Stimulated activated memory B cell treated with anti-CD40 and anti-IgM and Interleukin-4, amounts not matched to agents 10 μg/mL and 1 μg/mL and 100 μg/mL, for 72 hours (primary cell): ENCODE measurements at regions not wholly inside any gene's neighbourhood (a gene's known extent, or its start where the extent isn't known, plus 50 kb on each side); places are given as distances from the start of the nearest gene placed in this dataset.
A peak's percentile ranks its signal among the peaks of the same experiment; 100 is the strongest.

Source experiments
- ATAC-seq: fragments of 150-1000 bp; cut with Tn5 transposase; 2 replicates; pipeline ENCODE4 v1.10.0; 2021
- H3K27ac Mint-ChIP-seq: one replicate; pipeline ENCODE4 v1.8.0; 2022; ENCODE audit warnings: mild to moderate bottlenecking, mixed read lengths
- H3K27me3 Mint-ChIP-seq: one replicate; pipeline ENCODE4 v1.8.0; 2022; ENCODE audit warnings: mixed read lengths
- H3K36me3 Mint-ChIP-seq: one replicate; pipeline ENCODE4 v1.8.0; 2022; ENCODE audit warnings: mixed read lengths
- H3K4me1 Mint-ChIP-seq: one replicate; pipeline ENCODE4 v1.8.0; 2022; ENCODE audit warnings: mixed read lengths
- H3K4me3 Mint-ChIP-seq: one replicate; pipeline ENCODE4 v1.8.0; 2022; ENCODE audit warnings: mild to moderate bottlenecking, moderate library complexity, mixed read lengths
- H3K9me3 Mint-ChIP-seq: one replicate; pipeline ENCODE4 v1.8.0; 2022; ENCODE audit warnings: mixed read lengths

DNA sequence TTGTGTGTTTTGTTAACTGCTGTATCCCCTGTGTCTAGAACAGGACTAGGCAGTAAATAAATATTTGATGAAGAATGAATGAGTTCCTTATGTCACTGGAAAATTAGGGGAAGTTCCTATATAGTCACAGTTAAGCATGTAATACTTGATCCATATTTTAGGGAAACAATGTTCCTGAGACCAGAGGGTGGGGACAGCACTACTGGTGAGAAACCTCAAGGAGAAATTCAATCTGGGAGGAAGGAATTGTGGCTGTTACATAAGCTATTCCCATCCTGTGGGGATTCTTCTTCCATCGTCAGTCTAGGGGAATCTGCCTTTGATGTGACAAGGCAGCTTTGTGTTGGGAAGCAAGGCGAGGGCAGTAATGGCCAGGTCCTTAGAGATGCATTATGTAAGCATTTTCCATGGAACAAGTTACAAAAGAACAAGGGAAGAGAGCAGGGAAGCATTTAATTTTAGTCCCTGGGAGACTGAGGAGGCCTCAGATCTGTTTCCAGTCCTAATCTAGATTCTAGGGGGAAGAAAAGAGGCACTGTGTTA lies 219.3 kb upstream of the TTC14 start:
- H3K36me3 Mint-ChIP-seq: no peaks in the 10 kb centered on the region
- H3K27ac Mint-ChIP-seq: no peak overlapping the region
- ATAC-seq: no peak
- no peaks in the 10 kb centered on the region for H3K4me1 Mint-ChIP-seq
- no peaks in the 10 kb centered on the region for H3K9me3 Mint-ChIP-seq
- no peaks in the 10 kb centered on the region for H3K27me3 Mint-ChIP-seq
- H3K4me3 Mint-ChIP-seq: no peak overlapping the region

DNA sequence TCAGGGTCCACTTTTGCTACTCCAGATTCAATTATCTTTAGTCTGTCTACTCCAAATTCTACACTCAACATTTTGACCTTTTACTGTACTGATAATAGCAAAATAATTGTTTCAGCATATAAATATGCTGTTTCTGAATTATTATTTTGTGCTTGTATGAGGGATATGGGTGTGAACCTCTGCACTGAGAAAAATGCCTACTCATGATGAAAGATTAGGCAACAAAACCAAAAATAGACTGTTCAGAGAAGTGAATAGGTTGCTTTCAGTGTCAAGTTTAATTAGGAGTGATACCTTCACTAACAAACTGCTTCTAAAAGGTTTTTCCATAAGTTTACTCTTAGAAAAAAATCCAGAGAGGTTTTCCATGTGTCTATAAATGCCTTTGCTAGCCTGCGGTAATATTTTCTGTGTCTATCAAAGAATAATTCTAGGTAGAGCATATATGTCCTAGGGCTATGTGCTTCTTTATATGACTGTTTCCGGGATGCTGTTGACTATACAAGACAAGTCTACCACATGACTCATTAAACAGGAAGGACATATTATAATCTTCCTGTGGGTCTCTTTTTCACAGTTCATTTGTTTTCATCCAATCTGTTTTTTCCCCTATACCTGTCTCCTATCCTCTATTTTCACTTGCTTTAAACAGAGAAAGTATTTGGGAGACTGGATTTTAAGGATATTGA lies 218.5 kb upstream of the TTC14 start:
- Mint-ChIP-seq H3K27ac (no peak overlapping the region), H3K9me3 (no peaks in the 10 kb centered on the region), H3K4me3 (no peak overlapping the region), H3K4me1 (no peaks in the 10 kb centered on the region), H3K27me3 (no peaks in the 10 kb centered on the region), H3K36me3 (no peaks in the 10 kb centered on the region)
- no peak for ATAC-seq

DNA sequence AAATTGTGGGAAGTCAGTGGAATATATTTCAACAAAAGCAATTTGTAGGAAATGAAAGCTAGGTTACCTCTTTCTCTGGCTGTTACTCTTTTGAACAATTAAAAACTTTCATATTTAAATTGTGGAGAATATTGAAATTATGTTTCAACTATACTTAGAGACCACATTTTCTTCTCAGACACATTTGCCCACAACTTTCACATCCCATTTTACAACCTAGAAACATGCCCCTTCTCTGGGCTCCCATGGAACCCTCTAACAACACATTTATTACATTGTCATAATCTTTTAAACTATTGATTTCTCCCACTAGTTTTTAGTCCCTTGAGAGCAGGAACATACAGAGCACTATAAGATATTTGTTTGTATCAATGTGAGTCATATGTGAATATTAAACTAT lies 211.7 kb upstream of the TTC14 start:
- Mint-ChIP-seq H3K27ac (no peak overlapping the region), H3K36me3 (no peaks in the 10 kb centered on the region)

DNA sequence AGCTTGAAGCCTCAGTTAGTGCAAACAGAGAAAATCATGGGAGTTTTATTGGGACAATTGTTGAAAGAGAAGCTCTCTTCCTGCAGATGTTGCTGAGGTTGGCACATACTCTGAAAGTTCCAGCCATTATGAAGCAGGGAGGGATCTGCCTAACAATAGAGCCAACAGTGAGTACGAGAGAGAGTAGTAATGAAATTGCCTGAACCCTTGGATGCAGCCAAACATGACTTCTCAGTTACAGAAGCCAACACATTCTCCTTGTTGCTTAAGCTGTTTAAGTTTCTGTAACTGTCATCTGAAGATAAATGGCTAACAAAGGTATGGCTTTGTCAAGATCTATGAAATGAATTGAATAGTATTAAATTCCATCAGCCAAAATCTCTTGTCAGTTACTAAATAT lies 211.0 kb upstream of the TTC14 start:
- Mint-ChIP-seq H3K4me1 (no peaks in the 10 kb centered on the region), H3K9me3 (no peaks in the 10 kb centered on the region), H3K27me3 (no peaks in the 10 kb centered on the region), H3K27ac (no peak overlapping the region), H3K36me3 (no peaks in the 10 kb centered on the region), H3K4me3 (no peak overlapping the region)
- ATAC-seq: no peak

More for the DNA sequence above, 211.7 kb upstream of the TTC14 start:
- H3K9me3 Mint-ChIP-seq: no peaks in the 10 kb centered on the region
- H3K4me3 Mint-ChIP-seq: no peak overlapping the region
- no peaks in the 10 kb centered on the region for H3K27me3 Mint-ChIP-seq
- H3K4me1 Mint-ChIP-seq: no peaks in the 10 kb centered on the region
- no peak for ATAC-seq

DNA sequence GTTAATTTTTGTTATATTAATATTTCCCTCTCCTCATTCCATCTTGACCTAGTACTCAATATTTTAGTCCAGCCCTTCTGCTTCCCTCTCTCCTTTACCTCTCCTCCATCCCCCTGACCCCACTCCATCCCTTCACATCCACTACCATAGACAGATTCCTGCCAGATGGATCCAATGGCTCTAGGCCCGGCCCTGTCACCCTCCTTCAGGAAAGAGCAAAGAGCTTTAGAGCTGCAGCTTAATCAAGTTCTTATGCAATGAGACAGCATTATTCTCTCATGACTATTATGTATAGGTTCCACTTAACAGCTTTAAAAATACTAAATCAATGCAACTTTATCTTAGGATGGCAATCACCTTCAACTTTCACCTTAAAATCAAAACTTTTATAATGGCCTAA lies 200.7 kb upstream of the TTC14 start:
- no peaks in the 10 kb centered on the region for H3K4me1 Mint-ChIP-seq
- no peak overlapping the region for H3K27ac Mint-ChIP-seq
- H3K4me3 Mint-ChIP-seq: no peak overlapping the region
- ATAC-seq: no peak
- H3K9me3 Mint-ChIP-seq: no peaks in the 10 kb centered on the region
- no peaks in the 10 kb centered on the region for H3K36me3 Mint-ChIP-seq
- H3K27me3 Mint-ChIP-seq: no peaks in the 10 kb centered on the region

DNA sequence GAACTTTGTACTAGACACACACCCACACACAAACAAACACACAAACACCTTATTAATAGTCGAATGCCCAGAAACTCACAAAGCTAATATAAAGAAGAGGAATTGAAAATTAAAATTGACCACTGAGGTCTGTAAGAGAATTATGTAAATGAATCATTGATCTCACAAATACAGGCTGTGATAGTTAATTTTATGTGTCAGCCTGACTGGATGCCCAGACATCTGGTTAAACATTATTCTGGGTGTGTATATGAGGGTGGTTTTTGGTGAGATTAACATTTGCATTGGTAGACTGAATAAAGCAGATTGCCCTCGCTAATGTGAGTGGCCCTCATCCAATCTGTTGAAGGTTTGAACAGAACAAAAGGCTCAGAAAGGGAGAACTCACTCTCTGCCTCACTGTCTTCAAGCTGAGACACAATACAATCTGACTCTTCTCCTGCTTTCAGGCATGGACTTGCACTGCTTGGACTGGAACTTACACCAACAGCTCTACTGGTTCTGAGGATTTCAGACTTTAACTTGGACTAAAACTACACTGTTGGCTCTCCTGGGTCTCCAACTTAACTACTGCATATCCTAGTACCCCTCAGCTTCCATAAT lies 199.4 kb upstream of the TTC14 start:
- no peaks in the 10 kb centered on the region for H3K36me3 Mint-ChIP-seq
- H3K4me3 Mint-ChIP-seq: no peak overlapping the region
- ATAC-seq: peak; percentile 9
- H3K27ac Mint-ChIP-seq: no peak overlapping the region
- no peaks in the 10 kb centered on the region for H3K9me3 Mint-ChIP-seq
- no peaks in the 10 kb centered on the region for H3K27me3 Mint-ChIP-seq
- H3K4me1 Mint-ChIP-seq: no peaks in the 10 kb centered on the region

DNA sequence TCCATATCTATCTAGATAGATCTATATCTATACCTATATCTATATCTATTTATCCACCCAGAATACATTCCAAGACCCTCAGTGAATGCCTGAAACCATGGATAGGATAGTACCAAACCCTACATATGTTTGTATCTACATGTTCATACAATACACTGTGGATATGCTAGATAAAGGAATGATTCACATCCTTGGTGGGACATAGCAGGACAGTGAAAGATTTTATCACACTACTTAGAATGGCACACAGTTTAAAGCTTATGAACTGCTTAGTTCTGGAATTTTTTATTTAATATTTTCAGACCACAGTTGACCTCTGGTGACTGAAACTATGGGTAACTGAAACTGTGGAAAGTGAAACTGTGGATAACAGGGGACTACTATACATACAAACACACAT lies 198.8 kb upstream of the TTC14 start:
- no peaks in the 10 kb centered on the region for H3K27me3 Mint-ChIP-seq
- H3K9me3 Mint-ChIP-seq: no peaks in the 10 kb centered on the region
- no peaks in the 10 kb centered on the region for H3K4me1 Mint-ChIP-seq
- no peak overlapping the region for H3K4me3 Mint-ChIP-seq
- peak; percentile 6 for ATAC-seq
- H3K36me3 Mint-ChIP-seq: no peaks in the 10 kb centered on the region
- no peak overlapping the region for H3K27ac Mint-ChIP-seq

DNA sequence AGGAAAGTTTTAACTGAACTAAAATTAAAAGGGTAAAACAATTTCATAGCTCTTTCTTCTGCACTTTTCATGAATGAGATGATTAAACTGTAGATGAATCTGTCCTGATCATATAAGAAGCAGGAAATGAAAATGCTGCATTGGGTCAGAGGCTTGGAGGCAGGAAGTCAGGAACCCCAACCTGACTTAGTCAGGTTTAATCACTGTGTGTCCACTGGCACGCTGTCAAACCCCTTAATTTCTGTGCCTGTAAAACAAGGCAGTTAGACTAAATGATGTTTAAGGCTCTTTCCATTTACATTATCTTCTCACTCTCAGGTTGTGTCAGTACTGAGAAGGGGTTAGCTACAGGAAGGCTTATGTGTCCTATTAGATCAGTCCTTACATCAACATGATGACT lies 193.3 kb upstream of the TTC14 start:
- Mint-ChIP-seq H3K36me3 (no peaks in the 10 kb centered on the region), H3K4me1 (no peaks in the 10 kb centered on the region)

DNA sequence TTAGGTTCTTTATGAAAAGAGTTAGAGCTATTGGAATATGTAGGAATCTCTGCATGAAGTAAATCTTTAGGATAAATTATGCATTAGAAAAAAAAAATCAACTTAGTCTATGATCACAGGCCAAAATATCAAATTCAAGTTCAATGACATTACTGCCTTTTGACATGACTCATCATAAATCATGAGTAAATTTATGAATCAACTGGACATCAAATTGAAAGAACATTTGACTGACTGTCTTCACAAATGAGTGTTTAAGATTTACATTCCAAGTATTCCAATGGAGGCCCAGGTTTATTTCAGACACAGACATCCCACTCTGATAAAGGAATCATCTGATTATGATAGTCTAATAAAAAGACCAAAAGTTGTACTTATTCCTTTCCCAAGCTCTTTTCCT lies 192.8 kb upstream of the TTC14 start:
- H3K27me3 Mint-ChIP-seq: no peaks in the 10 kb centered on the region
- no peaks in the 10 kb centered on the region for H3K36me3 Mint-ChIP-seq
- H3K27ac Mint-ChIP-seq: no peak overlapping the region
- no peaks in the 10 kb centered on the region for H3K9me3 Mint-ChIP-seq
- ATAC-seq: no peak
- H3K4me3 Mint-ChIP-seq: no peak overlapping the region
- no peaks in the 10 kb centered on the region for H3K4me1 Mint-ChIP-seq

More for the DNA sequence above, 193.3 kb upstream of the TTC14 start:
- no peak for ATAC-seq
- Mint-ChIP-seq H3K9me3 (no peaks in the 10 kb centered on the region), H3K27ac (no peak overlapping the region), H3K4me3 (no peak overlapping the region), H3K27me3 (no peaks in the 10 kb centered on the region)

DNA sequence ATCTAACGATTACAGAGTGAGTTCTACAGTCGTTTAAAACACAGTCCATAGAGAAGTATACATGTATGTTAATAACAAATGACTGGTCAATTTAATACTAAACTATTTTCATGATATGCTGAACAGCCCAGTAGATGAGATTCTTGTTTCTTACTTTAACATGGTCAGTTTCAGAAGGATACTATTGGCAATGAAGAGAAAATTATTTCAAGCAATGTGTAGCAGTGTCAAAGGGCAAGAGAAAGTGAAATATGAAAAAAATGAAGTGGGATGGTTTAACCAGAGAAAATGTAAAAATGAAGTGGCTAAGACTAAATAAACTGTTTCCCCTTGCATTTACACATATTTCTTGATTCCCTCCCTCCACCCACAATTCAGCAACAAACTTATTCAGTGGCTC lies 192.1 kb upstream of the TTC14 start:
- Mint-ChIP-seq H3K27ac (no peak overlapping the region), H3K27me3 (no peaks in the 10 kb centered on the region), H3K36me3 (no peaks in the 10 kb centered on the region), H3K4me1 (no peaks in the 10 kb centered on the region), H3K4me3 (no peak overlapping the region), H3K9me3 (no peaks in the 10 kb centered on the region)
- no peak for ATAC-seq

DNA sequence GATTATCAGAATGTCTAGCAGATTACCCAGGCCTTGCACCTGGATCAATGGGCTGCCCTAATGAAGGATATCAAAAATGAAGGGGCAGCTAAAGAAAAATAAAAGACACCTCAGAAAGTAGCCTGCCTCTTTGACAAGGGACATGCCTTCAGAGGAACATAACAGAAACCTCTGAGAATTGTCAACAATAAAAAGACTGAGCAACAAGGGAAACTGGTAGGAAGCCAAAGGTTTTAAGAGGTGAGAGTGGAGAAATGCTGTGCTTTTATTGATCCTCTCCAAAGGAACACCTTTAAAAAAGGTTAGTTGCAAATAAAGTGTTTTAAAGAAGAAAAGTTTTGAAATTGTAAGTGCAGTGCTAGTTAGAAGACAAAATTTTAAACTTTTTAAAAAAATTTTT lies 187.8 kb upstream of the TTC14 start:
- Mint-ChIP-seq H3K4me1 (no peaks in the 10 kb centered on the region), H3K9me3 (no peaks in the 10 kb centered on the region), H3K27me3 (no peaks in the 10 kb centered on the region), H3K4me3 (no peak overlapping the region), H3K36me3 (no peaks in the 10 kb centered on the region), H3K27ac (no peak overlapping the region)
- ATAC-seq: no peak

DNA sequence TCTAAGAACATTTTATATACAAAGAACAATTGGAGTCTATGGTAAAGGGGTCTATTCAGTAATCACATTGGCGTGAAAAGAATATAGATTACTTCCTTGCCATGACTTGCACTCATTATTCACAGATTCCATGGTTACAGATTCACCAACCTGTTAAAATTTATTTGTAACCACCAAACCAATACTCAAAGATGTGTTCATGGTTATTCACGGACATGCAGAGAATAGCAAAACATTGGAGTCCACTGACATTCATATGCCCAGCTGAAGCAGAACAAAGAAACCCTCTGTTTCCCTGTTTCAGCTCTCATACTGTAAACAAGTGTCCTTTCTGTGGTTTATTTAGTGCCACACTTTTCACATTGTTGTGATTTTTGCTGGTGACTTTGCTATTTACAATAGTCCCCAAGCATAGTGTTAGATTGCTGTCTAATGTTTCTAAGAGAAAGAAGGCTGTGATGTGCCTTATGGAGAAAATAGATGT lies 185.8 kb upstream of the TTC14 start:
- Mint-ChIP-seq H3K4me1 (no peaks in the 10 kb centered on the region), H3K27me3 (no peaks in the 10 kb centered on the region), H3K9me3 (peaks cover 1% of the 10 kb centered on the region), H3K4me3 (no peak overlapping the region), H3K36me3 (no peaks in the 10 kb centered on the region), H3K27ac (no peak overlapping the region)
- no peak for ATAC-seq

DNA sequence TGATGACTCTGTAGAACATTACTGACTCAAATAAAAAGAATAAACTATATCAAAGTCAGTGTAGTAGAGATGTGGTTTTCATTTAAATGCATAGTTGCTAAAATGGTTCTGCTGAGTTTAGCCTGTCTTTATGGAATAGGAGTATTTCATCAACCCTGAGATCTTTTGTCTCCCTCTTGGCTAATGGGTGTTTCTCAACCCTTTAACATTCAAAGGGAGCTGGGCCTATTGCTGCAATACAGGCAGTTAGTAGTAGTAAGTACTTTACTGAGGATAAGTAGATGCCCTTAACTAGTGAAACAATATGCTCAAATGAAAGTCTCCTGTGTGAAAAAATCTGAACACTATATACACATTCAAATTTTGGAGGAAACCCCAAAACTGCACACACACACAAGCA lies 184.7 kb upstream of the TTC14 start:
- Mint-ChIP-seq H3K27ac (no peak overlapping the region), H3K4me3 (no peak overlapping the region), H3K4me1 (no peaks in the 10 kb centered on the region), H3K27me3 (no peaks in the 10 kb centered on the region), H3K36me3 (no peaks in the 10 kb centered on the region), H3K9me3 (peaks cover 2% of the 10 kb centered on the region)
- ATAC-seq: no peak

DNA sequence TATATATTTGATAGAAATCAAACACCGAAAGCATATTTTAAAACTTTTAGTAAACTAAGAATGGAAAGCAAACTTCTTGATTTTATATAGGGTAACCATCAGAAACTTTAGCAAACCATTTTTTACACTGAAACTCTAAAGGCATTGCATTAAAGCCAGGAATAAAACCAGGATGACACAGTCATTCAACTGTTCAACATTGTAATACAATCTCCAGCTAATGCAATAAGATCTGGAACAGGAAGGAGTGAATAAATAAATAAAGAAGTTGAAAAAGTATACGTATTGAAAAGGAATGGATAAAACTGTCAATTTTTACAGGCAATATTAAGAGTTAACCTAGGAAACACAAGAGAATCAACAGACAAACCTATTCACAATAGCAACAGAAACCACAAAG lies 181.9 kb upstream of the TTC14 start:
- no peak for ATAC-seq
- Mint-ChIP-seq H3K9me3 (peaks cover 2% of the 10 kb centered on the region), H3K27me3 (no peaks in the 10 kb centered on the region), H3K36me3 (no peaks in the 10 kb centered on the region), H3K27ac (no peak overlapping the region), H3K4me1 (no peaks in the 10 kb centered on the region), H3K4me3 (no peak overlapping the region)

DNA sequence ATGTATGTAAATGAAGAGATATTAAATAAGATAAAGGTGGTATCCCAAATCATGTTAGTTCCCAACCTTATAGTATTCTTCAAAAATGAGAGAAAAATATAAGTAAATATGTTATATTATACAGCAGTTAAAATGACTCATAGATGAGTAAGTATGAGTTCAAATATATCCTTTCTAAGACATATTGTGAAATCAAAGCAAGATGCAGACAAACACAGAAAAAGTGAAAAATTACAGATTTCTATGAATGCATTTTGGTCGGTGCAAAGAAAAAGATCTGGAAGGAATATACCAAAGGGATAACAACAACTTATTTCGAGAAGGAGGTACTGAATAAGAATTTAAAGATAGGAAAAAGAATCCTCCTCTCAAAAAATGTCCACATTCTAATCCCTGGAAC lies 181.2 kb upstream of the TTC14 start:
- no peak overlapping the region for H3K27ac Mint-ChIP-seq
- H3K9me3 Mint-ChIP-seq: peaks cover 2% of the 10 kb centered on the region
- no peak for ATAC-seq
- H3K4me1 Mint-ChIP-seq: no peaks in the 10 kb centered on the region
- no peaks in the 10 kb centered on the region for H3K36me3 Mint-ChIP-seq
- no peaks in the 10 kb centered on the region for H3K27me3 Mint-ChIP-seq
- H3K4me3 Mint-ChIP-seq: no peak overlapping the region

DNA sequence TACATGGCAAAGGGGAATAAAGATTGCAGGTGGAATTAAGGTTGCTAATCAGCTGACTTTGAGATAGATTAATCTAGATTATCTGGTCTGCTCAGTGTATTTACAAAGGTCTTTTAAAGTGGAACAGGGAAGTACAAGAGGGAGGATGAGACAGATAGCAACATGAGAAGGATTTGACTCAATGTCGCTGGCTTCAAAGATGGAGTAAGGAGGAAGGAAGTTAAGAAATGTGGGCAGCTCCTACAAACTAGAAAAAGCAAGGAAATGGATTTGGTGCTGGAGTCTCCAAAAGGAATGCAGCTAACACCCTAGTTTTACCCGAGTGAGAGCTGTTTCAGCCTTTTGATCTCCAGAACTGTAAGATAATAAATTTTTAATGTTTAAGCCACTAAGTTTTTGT lies 180.7 kb upstream of the TTC14 start:
- Mint-ChIP-seq H3K9me3 (peaks cover 2% of the 10 kb centered on the region), H3K36me3 (no peaks in the 10 kb centered on the region), H3K4me1 (no peaks in the 10 kb centered on the region), H3K27ac (no peak overlapping the region), H3K27me3 (no peaks in the 10 kb centered on the region), H3K4me3 (no peak overlapping the region)
- no peak for ATAC-seq
